Naive thymus-derived CD8-positive, alpha-beta T cell (primary cell): ENCODE measurements at regions not wholly inside any gene's neighbourhood (a gene's known extent, or its start where the extent isn't known, plus 50 kb on each side); places are given as distances from the start of the nearest gene placed in this dataset.
"Not testable (repeated sequence)": the region's sequence is repeated elsewhere in the genome, so short reads cannot be mapped to it uniquely, and the experiment has no call there.

Experiments used
- ATAC-seq, 2 donors: fragments of 150-1000 bp; cut with Tn5 transposase in 1 of 2; sonication (Bioruptor Pico), chemical (Tn5 transposase) in 1 of 2; 1 replicate in 1 of 2; 2 replicates in 1 of 2; pipeline ENCODE4 v1.10.0; 2021; ENCODE audit warnings: mild to moderate bottlenecking in 2 of 2, moderate library complexity in 2 of 2
- POLR2A ChIA-PET: fragments of 350-600 bp; sonication (Branson Sonifier 250); formaldehyde crosslinking; loops from one replicate; lab custom pipeline; 2021; ENCODE audit warnings: antibody characterized with exemption; lab: Charles Lee
- DNase-seq, 10 donors: peaks; one replicate each; pipeline versions ENCODE4 v3.0.0 to v3.0.0-alpha.2; 2020 to 2022
- H3K27ac Mint-ChIP-seq, 10 donors: one replicate each; pipeline ENCODE4 v1.8.0; 2020 to 2022; ENCODE audit warnings: mild to moderate bottlenecking in 10 of 10, mixed read lengths in 10 of 10, moderate library complexity in 4 of 10, inconsistent platforms in 1 of 10
- H3K27me3 Mint-ChIP-seq, 5 donors: one replicate each; pipeline ENCODE4 v1.8.0; 2021 to 2022; ENCODE audit warnings: mixed read lengths in 5 of 5
- H3K36me3 Mint-ChIP-seq, 3 donors: one replicate each; pipeline ENCODE4 v1.8.0; 2020 to 2022; ENCODE audit warnings: mixed read lengths in 3 of 3, mild to moderate bottlenecking in 2 of 3, inconsistent platforms in 1 of 3
- H3K4me1 Mint-ChIP-seq, 4 donors: one replicate each; pipeline ENCODE4 v1.8.0; 2021 to 2022; ENCODE audit warnings: mixed read lengths in 4 of 4
- H3K4me3 Mint-ChIP-seq, 10 donors: one replicate each; pipeline ENCODE4 v1.8.0; 2020 to 2022; ENCODE audit warnings: mild to moderate bottlenecking in 10 of 10, mixed read lengths in 10 of 10, moderate library complexity in 6 of 10, inconsistent platforms in 1 of 10
- H3K9me3 Mint-ChIP-seq, 9 donors: one replicate each; pipeline ENCODE4 v1.8.0; 2020 to 2022; ENCODE audit warnings: mixed read lengths in 9 of 9, mild to moderate bottlenecking in 3 of 9, inconsistent platforms in 1 of 9, moderate library complexity in 1 of 9

DNA sequence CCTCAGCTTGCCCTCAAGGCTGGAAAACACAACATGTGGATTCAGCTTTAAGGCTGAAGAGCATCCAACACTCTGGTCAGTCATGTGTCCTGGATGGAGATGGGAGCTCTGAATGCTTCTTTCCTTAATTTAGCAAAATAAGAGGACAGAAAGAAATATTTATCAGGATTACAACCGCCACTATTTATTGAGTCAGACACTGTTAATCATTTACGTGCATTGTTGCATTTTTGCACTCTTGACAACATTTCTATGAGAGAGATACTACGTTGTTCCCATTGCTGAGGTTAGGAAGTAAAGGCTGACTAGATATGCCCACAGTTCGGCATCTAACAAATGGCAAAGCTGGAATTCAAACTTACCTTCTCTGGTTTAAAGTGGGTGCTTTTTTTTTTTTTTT, 101.8 kb upstream of the KMT2C start:
- ATAC-seq: no peak
- no peaks in the 10 kb centered on the region for H3K27me3 Mint-ChIP-seq
- no peak overlapping the region for H3K27ac Mint-ChIP-seq
- POLR2A ChIA-PET: no interaction called here
- peaks cover 0 to 5% (median 0%) of the 10 kb centered on the region in 3 donors for H3K36me3 Mint-ChIP-seq
- peaks cover 0 to 11% (median 5%) of the 10 kb centered on the region in 9 donors for H3K9me3 Mint-ChIP-seq
- no peaks in the 10 kb centered on the region for H3K4me1 Mint-ChIP-seq
- no peak overlapping the region for H3K4me3 Mint-ChIP-seq
- no peak for DNase-seq

DNA sequence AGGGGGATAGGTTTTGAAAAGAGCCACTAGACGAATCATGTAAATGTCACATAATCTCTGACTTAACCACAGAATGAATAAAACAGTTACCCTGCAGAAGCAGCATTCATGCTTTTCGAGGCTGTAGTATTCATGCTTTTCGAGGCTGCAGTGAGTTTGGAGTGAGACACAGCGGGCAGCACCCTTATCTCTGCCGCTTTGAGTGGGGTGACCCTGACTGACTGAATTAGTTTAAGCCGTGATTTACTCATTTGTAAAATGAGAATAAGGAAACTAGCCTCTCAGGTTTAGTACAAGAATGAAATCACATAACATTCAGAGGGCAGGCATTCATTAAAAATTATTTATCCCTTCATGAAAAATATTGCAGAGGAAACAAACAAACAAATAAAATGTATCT, 92.8 kb upstream of the KMT2C start:
- no peak overlapping the region for H3K27ac Mint-ChIP-seq
- no peak for ATAC-seq
- no peaks in the 10 kb centered on the region for H3K27me3 Mint-ChIP-seq
- H3K36me3 Mint-ChIP-seq: no peaks in the 10 kb centered on the region
- DNase-seq: no peak
- POLR2A ChIA-PET: no interaction called here
- no peaks in the 10 kb centered on the region for H3K4me1 Mint-ChIP-seq
- H3K9me3 Mint-ChIP-seq: peaks cover 0 to 3% (median 0%) of the 10 kb centered on the region in 9 donors
- H3K4me3 Mint-ChIP-seq: no peak overlapping the region

DNA sequence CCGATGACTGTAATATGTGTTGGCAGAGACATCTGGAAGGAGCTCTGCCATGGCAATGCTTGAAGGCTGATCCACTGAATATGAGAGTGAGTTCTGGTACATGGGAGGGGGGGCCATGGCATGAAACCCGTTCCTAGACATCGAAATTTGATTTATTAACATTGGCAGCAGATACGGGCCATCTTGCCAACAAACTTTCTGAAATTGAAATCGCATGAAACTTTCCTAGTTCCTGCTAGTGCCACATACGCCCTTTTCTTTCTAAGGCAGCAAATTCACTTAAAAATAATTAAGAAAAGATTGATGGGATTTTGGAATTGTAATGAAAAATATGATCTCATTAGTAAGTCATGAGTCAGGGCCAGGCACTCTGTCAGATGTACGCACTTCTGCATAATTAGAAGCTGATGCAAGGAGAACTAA, 91.8 kb upstream of the KMT2C start:
- H3K27ac Mint-ChIP-seq: no peak overlapping the region
- H3K4me3 Mint-ChIP-seq: no peak overlapping the region
- H3K27me3 Mint-ChIP-seq: peaks cover 0 to 5% (median 3%) of the 10 kb centered on the region in 5 donors
- POLR2A ChIA-PET: no interaction called here
- no peaks in the 10 kb centered on the region for H3K4me1 Mint-ChIP-seq
- no peaks in the 10 kb centered on the region for H3K9me3 Mint-ChIP-seq
- DNase-seq: no peak
- ATAC-seq: no peak
- H3K36me3 Mint-ChIP-seq: no peaks in the 10 kb centered on the region

DNA sequence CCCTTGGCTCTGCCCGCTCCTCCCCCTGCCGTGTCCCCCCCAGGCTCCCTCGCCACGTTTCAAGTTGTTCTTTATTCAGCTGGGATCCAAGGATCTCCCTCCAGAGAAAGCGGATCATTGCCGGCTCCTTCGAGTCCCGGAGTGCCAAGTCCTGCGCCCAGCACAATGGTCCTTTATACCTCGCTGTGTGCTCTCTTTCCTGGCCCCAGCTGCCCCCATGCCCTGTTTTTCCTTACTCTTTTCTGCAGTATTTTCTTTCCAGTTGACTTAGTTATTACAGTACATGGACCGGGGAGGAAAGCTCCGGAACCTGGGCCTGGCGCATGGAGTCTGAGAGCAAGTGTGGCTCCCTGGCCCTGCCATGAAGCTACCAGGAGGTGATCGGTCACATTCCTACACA, 88.1 kb upstream of the KMT2C start:
- peaks cover 0 to 2% (median 0%) of the 10 kb centered on the region in 4 donors for H3K4me1 Mint-ChIP-seq
- H3K27me3 Mint-ChIP-seq: peaks cover 0 to 5% (median 5%) of the 10 kb centered on the region in 5 donors
- no peak overlapping the region for H3K27ac Mint-ChIP-seq
- DNase-seq: no peak
- POLR2A ChIA-PET: no interaction called here
- H3K36me3 Mint-ChIP-seq: no peaks in the 10 kb centered on the region
- H3K9me3 Mint-ChIP-seq: peaks cover 0 to 9% (median 0%) of the 10 kb centered on the region in 9 donors
- ATAC-seq: no peak
- no peak overlapping the region for H3K4me3 Mint-ChIP-seq

DNA sequence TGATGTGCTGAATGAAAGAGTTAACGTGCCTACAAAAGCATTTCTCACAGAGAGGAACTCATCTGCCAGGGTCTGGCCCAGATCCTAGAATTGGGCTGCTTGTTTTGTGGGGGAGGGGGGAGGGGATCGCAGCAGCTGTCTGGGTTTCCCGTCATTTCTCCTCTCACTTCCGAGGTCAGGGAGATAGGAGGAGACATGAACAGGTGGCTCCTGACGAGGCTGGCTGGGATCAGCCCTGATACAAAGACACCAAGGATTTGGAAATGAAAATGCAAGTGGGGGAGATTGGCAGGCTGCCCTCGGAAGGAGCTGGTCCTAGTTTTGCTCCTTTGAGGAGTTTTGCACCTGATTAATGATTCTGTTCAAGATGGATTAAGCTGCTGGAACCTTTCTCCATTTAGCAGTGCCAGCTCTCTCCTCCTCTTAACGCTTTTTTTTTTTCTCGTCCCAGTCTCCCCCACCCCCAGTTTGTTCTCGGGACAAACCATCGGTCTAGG, 86.8 kb upstream of the KMT2C start:
- no peak overlapping the region for H3K4me3 Mint-ChIP-seq
- DNase-seq: no peak
- H3K27ac Mint-ChIP-seq: peak overlapping the region in 1 of 10 donors; percentile 44
- H3K4me1 Mint-ChIP-seq: peaks cover 0 to 2% (median 0%) of the 10 kb centered on the region in 4 donors
- POLR2A ChIA-PET: no interaction called here
- H3K36me3 Mint-ChIP-seq: no peaks in the 10 kb centered on the region
- H3K27me3 Mint-ChIP-seq: peaks cover 0 to 5% (median 5%) of the 10 kb centered on the region in 5 donors
- ATAC-seq: no peak
- peaks cover 0 to 12% (median 0%) of the 10 kb centered on the region in 9 donors for H3K9me3 Mint-ChIP-seq

DNA sequence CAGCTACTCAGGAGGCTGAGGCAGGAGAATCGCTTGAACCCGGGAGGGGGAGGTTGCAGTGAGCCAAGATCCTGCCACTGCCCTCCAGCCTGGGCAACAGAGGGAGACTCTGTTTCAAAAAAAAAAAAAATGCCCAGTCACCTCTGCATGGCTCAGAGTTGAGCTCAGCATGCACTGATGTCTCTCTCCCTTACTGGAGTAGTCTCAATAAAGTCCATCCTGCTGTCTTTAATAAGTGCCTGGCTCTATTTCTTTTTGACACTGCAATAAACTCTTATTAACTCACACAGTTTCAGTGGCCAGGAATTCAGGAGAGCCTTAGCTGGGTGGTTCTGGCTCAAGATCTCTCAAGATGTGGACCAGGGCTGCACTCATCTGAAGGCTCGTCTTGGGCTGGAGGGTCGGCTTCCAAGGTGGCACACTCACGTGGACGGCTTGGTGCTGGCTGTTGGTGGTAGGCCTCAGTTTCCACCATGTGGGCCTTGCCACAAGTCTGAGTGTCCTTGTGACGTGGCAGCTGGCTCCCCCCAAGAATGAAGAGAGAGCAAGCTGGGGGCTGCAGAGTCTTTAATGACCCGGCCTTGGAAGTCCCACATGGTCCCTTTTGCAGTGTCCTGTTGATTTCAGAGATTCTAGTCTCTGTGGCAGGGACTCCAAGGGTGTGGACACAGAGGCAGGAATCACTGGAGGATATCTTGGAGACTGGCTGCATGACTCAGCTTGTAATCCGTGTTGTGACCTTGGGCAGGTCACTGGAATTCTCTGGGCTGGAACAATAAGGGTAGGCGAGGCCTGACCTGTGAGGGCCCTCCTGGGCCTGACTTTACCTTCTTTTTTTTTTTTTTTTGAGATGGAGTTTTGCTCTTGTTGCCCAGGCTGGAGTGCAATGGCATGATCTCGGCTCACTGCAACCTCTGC, 85.9 kb upstream of the KMT2C start:
- no peak for ATAC-seq
- peaks cover 0 to 5% (median 5%) of the 10 kb centered on the region in 5 donors for H3K27me3 Mint-ChIP-seq
- no peak for DNase-seq
- H3K27ac Mint-ChIP-seq: no peak overlapping the region
- peaks cover 0 to 2% (median 0%) of the 10 kb centered on the region in 4 donors for H3K4me1 Mint-ChIP-seq
- POLR2A ChIA-PET: interaction anchor here (0.8 kb wide), 1 partner anchor 50 kb away, joined by 4 read pairs; no protein-coding TSS in a partner anchor
- H3K4me3 Mint-ChIP-seq: no peak overlapping the region
- no peaks in the 10 kb centered on the region for H3K36me3 Mint-ChIP-seq
- peaks cover 0 to 12% (median 0%) of the 10 kb centered on the region in 9 donors for H3K9me3 Mint-ChIP-seq

DNA sequence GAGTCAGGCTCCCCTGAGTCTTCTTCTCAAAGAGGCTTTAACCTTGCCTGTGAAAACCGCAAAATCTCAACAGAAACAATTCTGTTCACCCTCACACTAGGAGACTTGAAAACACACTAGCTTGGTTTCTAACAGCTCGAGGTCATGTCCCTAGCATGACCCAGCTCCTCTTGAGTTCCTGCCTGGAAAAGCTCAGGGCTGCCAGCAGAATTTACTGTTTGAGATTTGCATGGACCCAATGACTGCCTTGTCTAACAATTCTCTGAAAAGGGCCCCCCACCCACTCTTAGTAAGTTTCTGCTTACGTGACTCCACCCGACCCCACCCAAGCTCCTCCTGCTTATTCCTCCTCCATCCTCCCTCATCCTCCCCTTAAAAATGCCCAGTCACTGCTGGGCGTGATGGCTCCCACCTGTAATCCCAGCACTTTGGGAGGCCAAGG, 85.1 kb upstream of the KMT2C start:
- H3K27ac Mint-ChIP-seq: no peak overlapping the region
- peaks cover 0 to 2% (median 0%) of the 10 kb centered on the region in 4 donors for H3K4me1 Mint-ChIP-seq
- DNase-seq: no peak
- POLR2A ChIA-PET: interaction anchor here (0.8 kb wide), 1 partner anchor 49 kb away, joined by 4 read pairs; no protein-coding TSS in a partner anchor
- H3K36me3 Mint-ChIP-seq: no peaks in the 10 kb centered on the region
- H3K27me3 Mint-ChIP-seq: peaks cover 0 to 5% (median 5%) of the 10 kb centered on the region in 5 donors
- H3K9me3 Mint-ChIP-seq: peaks cover 0 to 12% (median 0%) of the 10 kb centered on the region in 9 donors
- ATAC-seq: no peak
- H3K4me3 Mint-ChIP-seq: no peak overlapping the region

DNA sequence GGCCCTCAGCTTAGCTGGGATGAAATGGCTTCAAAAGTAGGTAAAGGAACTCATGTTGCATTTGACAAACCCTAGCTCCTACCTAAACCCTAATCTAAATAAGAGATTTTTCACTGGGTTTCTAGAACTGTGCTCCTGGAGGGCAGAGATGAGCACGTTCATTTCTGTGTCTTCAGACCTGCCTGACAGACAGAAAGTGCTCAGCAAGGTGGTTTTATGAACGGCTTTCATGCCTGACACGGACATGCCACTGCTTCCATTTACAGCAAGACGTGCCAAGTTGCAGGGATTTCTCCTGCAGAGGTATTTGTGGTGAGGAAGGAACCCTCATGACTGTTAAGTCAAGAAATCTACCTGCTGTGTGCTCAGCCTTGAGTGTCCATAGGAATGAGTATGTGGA, 83.5 kb upstream of the KMT2C start:
- Mint-ChIP-seq H3K27me3 (peaks cover 0 to 5% (median 5%) of the 10 kb centered on the region in 5 donors), H3K4me3 (no peak overlapping the region), H3K36me3 (no peaks in the 10 kb centered on the region), H3K27ac (no peak overlapping the region), H3K9me3 (peaks cover 0 to 12% (median 0%) of the 10 kb centered on the region in 9 donors), H3K4me1 (peaks cover 0 to 2% (median under 1%) of the 10 kb centered on the region in 4 donors)
- POLR2A ChIA-PET: no interaction called here
- ATAC-seq (no peak), DNase-seq (no peak)

DNA sequence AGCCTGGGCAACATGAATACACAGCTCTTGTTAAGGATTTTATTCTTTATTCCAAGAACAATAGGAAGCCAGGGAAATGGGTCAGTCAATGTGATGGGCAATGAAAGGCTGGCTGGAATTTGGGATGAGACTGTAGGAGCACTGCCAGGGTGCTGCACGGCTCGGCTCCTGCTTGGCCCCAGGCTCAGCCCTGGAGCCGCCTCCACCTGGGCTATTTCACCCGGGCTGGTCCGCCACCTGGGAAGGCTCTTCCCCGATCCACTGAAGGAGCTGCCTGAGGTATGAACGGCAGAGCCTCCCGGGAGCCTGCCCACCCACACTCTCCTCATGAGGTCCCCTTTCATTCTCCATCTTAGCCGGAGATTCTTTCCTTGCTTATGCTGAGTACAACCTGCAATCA, 80.4 kb upstream of the KMT2C start:
- peaks cover 0 to 2% (median 1%) of the 10 kb centered on the region in 5 donors for H3K27me3 Mint-ChIP-seq
- H3K36me3 Mint-ChIP-seq: no peaks in the 10 kb centered on the region
- no peak overlapping the region for H3K4me3 Mint-ChIP-seq
- DNase-seq (no peak), ATAC-seq (no peak)
- peaks cover 2 to 15% (median 13%) of the 10 kb centered on the region in 4 donors for H3K4me1 Mint-ChIP-seq
- H3K9me3 Mint-ChIP-seq: peaks cover 0 to 12% (median 0%) of the 10 kb centered on the region in 9 donors
- H3K27ac Mint-ChIP-seq: no peak overlapping the region
- POLR2A ChIA-PET: no interaction called here

DNA sequence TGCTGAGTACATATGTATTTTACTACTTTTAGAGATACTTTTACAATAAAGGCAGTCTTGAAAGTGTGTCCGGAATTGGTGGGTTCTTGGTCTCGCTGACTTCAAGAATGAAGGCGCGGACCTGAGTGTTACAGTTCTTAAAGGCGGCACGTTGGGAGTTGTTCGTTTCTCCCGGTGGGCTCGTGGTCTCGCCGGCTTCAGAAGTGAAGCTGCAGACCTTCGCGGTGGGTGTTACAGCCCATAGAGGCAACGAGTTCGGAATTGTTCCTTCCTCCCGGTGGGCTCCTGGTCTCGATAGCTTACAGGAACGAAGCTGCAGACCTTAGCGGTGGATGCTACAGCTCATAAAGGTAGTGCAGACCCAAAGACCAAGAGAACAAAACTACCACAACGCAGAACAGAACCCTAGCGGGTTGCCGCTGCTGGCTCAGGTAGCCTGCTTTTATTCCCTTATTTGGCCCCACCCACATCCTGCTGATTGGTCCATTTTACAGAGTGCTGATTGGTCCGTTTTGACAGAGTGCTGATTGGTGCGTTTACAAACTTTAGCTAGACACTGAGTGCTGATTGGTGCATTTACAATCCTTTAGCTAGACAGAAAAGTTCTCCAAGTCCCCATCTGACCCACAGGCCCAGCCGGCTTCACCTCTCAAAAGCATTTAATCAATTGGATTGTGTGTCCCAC, 79.6 kb upstream of the KMT2C start:
- POLR2A ChIA-PET, DNase-seq, H3K4me3 Mint-ChIP-seq, H3K36me3 Mint-ChIP-seq, H3K27ac Mint-ChIP-seq, ATAC-seq, H3K9me3 Mint-ChIP-seq, H3K27me3 Mint-ChIP-seq: not testable (repeated sequence)
- peaks cover 2 to 15% (median 13%) of the 10 kb centered on the region in 4 donors for H3K4me1 Mint-ChIP-seq

DNA sequence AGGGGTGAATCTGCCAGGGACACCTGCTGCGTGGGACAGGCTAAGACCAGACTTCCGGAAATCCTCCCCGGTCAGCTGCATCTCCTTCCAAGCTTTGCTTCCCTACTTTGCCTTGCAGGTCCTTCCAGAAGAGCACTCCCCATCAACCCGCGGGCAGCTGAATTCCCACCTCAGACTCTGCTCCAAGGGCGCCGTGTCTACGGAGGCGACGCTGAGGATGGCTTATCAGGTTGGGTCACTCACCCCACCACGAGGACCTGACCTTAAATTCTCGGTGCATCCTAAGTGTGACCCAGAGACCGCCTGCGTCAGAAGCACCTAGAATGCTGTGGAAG, 78.9 kb upstream of the KMT2C start:
- Mint-ChIP-seq H3K27me3 (peaks cover 0 to 2% (median 0%) of the 10 kb centered on the region in 5 donors), H3K4me1 (peaks cover 2 to 15% (median 13%) of the 10 kb centered on the region in 4 donors), H3K4me3 (peak overlapping the region in 1 of 10 donors; percentile 14), H3K27ac (no peak overlapping the region), H3K9me3 (peaks cover 0 to 6% (median 0%) of the 10 kb centered on the region in 9 donors), H3K36me3 (no peaks in the 10 kb centered on the region)
- ATAC-seq (no peak), DNase-seq (no peak)
- POLR2A ChIA-PET: no interaction called here

DNA sequence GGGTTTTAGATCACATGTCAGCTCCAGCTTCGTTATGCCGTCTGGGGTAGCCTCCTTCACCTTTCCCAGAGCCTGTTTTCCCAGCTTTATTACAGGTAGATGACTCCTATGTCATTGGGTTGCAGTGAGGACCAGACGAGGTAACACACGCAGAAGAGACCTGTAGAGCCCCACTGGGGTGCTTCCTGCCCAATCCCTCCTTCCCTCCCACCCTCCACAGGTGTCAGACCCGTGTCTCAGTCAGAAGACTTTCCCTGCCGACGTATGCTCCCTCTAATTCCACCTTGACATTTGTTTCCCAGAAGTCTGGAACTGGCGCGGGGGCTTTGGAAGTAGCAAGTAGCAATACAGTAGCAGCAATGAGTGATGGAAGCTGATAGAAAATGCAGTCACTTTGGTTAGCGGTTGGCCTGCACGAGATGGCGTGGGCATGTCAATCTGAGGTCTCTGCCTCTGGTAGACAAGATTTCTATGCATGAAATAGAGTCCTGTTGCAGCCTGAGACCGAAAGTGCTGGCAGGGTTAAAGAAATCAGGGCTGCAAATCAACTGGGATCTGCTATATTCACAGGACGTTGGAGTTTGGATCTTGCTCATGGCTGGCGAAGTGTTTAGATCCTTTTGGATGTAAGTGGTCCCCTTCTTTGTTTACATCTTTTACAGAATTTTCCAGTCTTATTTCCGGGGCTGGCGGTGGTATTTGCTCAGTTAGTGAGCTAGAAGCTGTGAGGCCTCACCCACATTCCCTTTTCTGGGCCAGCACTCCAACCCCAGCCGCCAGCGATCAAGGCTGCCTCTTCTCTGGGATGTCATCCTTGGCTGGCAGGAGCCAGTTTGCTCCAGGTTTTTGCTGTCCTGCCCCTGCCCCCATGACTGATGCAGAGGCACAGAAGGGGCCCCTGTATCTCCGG, 78.3 kb upstream of the KMT2C start:
- no peaks in the 10 kb centered on the region for H3K36me3 Mint-ChIP-seq
- peaks cover 0 to 5% (median 0%) of the 10 kb centered on the region in 9 donors for H3K9me3 Mint-ChIP-seq
- peak overlapping the region in 2 of 10 donors; percentile 36 to 53 for H3K27ac Mint-ChIP-seq
- DNase-seq: no peak
- POLR2A ChIA-PET: no interaction called here
- ATAC-seq: no peak
- H3K4me3 Mint-ChIP-seq: peak overlapping the region in 1 of 10 donors; percentile 36
- H3K4me1 Mint-ChIP-seq: peaks cover 2 to 15% (median 13%) of the 10 kb centered on the region in 4 donors
- peaks cover 0 to 2% (median 0%) of the 10 kb centered on the region in 5 donors for H3K27me3 Mint-ChIP-seq
